RWPE1 (cell line): ENCODE measurements at regions not wholly inside any gene's neighbourhood (a gene's known extent, or its start where the extent isn't known, plus 50 kb on each side); places are given as distances from the start of the nearest gene placed in this dataset.

ENCODE experiments used
- CTCF ChIA-PET: fragments of 350-600 bp; sonication (Branson Sonifier 250); formaldehyde crosslinking; extraction: SDS; loops from one replicate; lab custom pipeline; 2021; lab: Yijun Ruan, JAX
- POLR2A ChIA-PET: fragments of 400-600 bp; formaldehyde crosslinking; extraction: SDS; loops from one replicate; lab custom pipeline; 2020; ENCODE audit warnings: antibody characterized with exemption; ENCODE audit not compliant: low non-redundant PET; lab: Yijun Ruan, JAX
- DNase-seq: peaks from one replicate; pipeline ENCODE4 v3.0.0; 2012; ENCODE audit warnings: low spot score
- H3K27ac ChIP-seq: fragments of 450-650 bp; 2 replicates; pipeline ENCODE4 v1.5.1; 2017
- CTCF ChIP-seq: fragments of 450-650 bp; conservative IDR thresholded peaks from 2 replicates; pipeline ENCODE4 v1.5.1; 2017; ENCODE audit warnings: low read depth, mild to moderate bottlenecking

DNA sequence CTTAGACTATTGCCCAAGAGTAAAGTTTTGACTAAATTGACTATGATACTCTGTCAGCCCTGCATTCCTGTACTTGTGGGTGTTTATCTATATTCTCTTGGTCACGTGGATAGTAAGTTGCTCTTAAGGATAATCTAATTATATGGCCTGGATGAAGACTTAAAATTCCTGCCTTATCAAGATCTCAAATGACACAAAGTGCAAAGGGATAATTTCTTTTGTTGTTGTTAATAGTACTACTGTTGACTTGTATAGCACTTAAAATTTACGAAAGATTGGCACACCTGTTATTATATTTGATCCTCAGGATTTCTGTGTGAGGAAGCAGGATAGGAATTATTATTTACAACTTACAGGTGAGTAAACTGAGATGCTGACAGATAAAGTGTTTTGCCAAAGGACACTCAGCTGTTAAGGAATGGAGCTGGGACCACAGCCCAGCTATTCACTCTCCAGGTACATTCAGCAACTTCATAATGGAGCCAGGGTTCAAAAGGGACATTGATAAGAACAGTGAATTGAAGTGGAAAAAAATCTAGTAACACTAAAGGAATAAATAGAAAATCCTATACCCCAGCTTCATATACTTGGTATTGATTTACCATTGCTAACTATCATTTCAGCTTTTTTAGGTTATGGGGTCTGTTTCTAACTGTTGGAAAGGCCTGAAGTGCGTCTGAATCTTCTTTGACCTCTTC is 53.4 kb upstream of the EVL start:
- TF ChIP-seq CTCF = no peak
- ChIA-PET POLR2A (no interaction called here), CTCF (no interaction called here)
- H3K27ac ChIP-seq = no peak overlapping the region
- DNase-seq = no peak

DNA sequence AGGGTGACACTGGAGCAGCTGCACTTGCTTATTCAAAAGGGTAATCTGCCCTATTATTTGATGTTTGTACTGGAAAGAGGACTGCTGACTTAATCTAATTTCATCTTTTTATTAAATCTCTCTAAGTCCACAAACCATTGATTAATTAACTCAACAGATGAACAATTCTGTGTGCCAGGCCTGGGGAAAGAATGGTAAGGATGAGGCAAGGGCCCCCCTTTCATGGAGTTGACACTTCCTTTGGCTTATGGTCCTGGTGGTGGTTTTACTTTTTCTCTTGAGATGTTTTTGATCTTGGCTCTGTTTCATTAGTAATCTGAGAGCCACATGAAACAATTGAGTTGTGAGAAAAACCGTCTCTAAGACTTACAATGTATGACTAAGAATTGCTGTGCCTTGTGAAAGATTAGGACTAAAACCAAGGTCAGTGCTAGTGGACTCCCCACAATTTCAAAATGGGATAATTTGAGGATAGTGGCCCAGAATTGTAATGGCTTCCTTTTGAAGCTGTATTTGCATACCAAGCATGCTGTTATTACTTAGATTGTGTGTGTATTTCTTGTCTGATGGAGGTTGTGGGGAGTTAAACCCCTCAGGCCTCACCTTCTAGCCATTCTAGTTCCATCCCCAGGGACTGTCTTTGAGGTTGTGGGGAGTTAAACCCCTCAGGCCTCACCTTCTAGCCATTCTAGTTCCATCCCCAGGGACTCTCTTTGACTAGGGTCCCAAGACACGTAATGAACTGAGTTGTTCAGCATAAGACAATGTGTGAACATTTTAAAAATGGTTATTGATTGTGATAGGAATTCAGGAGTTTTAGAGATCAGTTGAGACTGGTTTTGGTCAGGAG is 52.5 kb upstream of the EVL start:
- ChIA-PET POLR2A (no interaction called here), CTCF (no interaction called here)
- H3K27ac ChIP-seq = no peak overlapping the region
- DNase-seq = no peak
- TF ChIP-seq CTCF = no peak

DNA sequence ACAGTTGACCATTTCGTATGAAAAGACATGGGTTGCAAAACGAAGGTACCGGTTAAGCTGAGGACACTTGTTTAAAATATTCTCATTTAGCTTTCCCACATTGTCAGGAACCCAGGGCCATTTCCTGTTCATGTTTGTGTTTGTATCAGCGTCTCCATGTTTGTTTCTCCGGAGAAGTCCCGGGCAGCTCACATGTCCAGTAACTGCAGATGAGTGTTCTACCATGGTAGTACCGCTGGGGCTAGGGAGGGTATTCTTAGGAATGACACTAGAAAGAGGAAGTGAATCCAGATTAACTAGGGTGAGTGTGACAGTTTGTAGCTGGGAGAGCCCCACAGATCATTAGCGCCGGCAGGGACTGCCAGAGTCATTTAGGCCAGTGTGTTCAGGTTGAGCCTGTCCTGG is 50.0 kb upstream of the EVL start:
- DNase-seq = no peak
- ChIA-PET CTCF (interaction anchor here (0.6 kb wide), 1 partner anchor 18 kb away, joined by 3 read pairs; no protein-coding TSS in a partner anchor), POLR2A (no interaction called here)
- no peak for TF ChIP-seq CTCF
- no peak overlapping the region for H3K27ac ChIP-seq
